IMR-90 (cell line): ENCODE measurements at regions not wholly inside any gene's neighbourhood (a gene's known extent, or its start where the extent isn't known, plus 50 kb on each side); places are given as distances from the start of the nearest gene placed in this dataset.

Experiments
- ATAC-seq: fragments of 200-7000 bp; cut with Tn5 transposase; 2 replicates; pipeline ENCODE4 v1.9.1; 2020; ENCODE audit warnings: low read depth, mild to moderate bottlenecking, moderate library complexity
- BruUV-seq: library from RNA; stranded (reverse); fragments of 400-500 nt; replicated peaks from 2 replicates; lab custom pipeline; 2021; lab: Mats Ljungman, UMichigan
- CTCF ChIA-PET: fragments of 300-600 bp; formaldehyde crosslinking; extraction: SDS; loops from one replicate; lab custom pipeline; 2021; ENCODE audit warnings: antibody characterized with exemption; lab: Yijun Ruan, JAX
- POLR2A ChIA-PET: fragments of 300-600 bp; sonication (Branson Sonifier 250); formaldehyde crosslinking; loops from one replicate; lab custom pipeline; 2022; ENCODE audit warnings: antibody characterized with exemption; ENCODE audit not compliant: unreplicated experiment; lab: Charles Lee
- DNase-seq: peaks from one replicate; pipeline ENCODE4 v3.0.0; 2013
- H2AFZ ChIP-seq: replicated peaks from 2 replicates; pipeline ENCODE3; 2013; ENCODE audit warnings: low read length, mild to moderate bottlenecking; ENCODE audit not compliant: poor library complexity
- H2AK5ac ChIP-seq: 2 replicates; pipeline ENCODE4 v1.6.1; 2013; ENCODE audit warnings: low read depth, low read length, inconsistent platforms
- H2AK9ac ChIP-seq: replicated peaks from 2 replicates; pipeline ENCODE3; 2013; ENCODE audit warnings: mild to moderate bottlenecking, low read depth, low read length, moderate library complexity; ENCODE audit not compliant: poor library complexity
- H2BK120ac ChIP-seq: 2 replicates; pipeline ENCODE4 v1.6.1; 2013; ENCODE audit warnings: low read depth, low read length, inconsistent platforms
- H2BK15ac ChIP-seq: 3 replicates; pipeline ENCODE4 v1.6.1; 2013; ENCODE audit warnings: low read depth, low read length, inconsistent platforms
- H2BK20ac ChIP-seq: 2 replicates; pipeline ENCODE4 v1.6.1; 2013; ENCODE audit warnings: low read depth, mild to moderate bottlenecking, inconsistent platforms, low read length, moderate library complexity
- H2BK5ac ChIP-seq: 2 replicates; pipeline ENCODE4 v1.6.1; 2013; ENCODE audit warnings: mild to moderate bottlenecking, low read depth, low read length, inconsistent platforms; ENCODE audit not compliant: poor library complexity, severe bottlenecking
- H3K14ac ChIP-seq: replicated peaks from 2 replicates; pipeline ENCODE4 v1.6.1; 2013; ENCODE audit warnings: low read depth, low read length, inconsistent platforms
- H3K18ac ChIP-seq: 2 replicates; pipeline ENCODE4 v1.6.1; 2013; ENCODE audit warnings: low read depth, low read length, control low read depth
- H3K23ac ChIP-seq: 2 replicates; pipeline ENCODE4 v1.6.1; 2013; ENCODE audit warnings: low read depth, low read length, inconsistent platforms
- H3K27ac ChIP-seq: 2 replicates; pipeline ENCODE4 v1.5.1; 2013; ENCODE audit warnings: mild to moderate bottlenecking, control low read depth, low read length; ENCODE audit not compliant: insufficient read depth
- H3K27me3 ChIP-seq: 2 replicates; pipeline ENCODE4 v1.6.1; 2013; ENCODE audit warnings: low read length; ENCODE audit not compliant: control insufficient read depth, insufficient read depth
- H3K36me3 ChIP-seq: 2 replicates; pipeline ENCODE4 v1.6.1; 2013; ENCODE audit warnings: low read length, mixed read lengths; ENCODE audit not compliant: control insufficient read depth, insufficient read depth
- H3K4ac ChIP-seq: 2 replicates; pipeline ENCODE4 v1.6.1; 2013; ENCODE audit warnings: low read depth, low read length, inconsistent platforms
- H3K4me1 ChIP-seq: 2 replicates; pipeline ENCODE4 v1.6.1; 2013; ENCODE audit warnings: low read length, mixed read lengths; ENCODE audit not compliant: control insufficient read depth, insufficient read depth
- H3K4me2 ChIP-seq: 2 replicates; pipeline ENCODE4 v1.6.1; 2013; ENCODE audit warnings: low read depth, mild to moderate bottlenecking, control low read depth, low read length, moderate library complexity
- H3K4me3 ChIP-seq: 2 replicates; pipeline ENCODE4 v1.5.1; 2013; ENCODE audit warnings: low read depth, mild to moderate bottlenecking, control low read depth, low read length, moderate library complexity; ENCODE audit not compliant: insufficient read depth
- H3K56ac ChIP-seq: 2 replicates; pipeline ENCODE4 v1.6.1; 2013; ENCODE audit warnings: low read length, inconsistent platforms; ENCODE audit not compliant: insufficient read depth; ENCODE audit errors: extremely low read depth
- H3K79me1 ChIP-seq, 2 experiments: 2 replicates each; pipeline ENCODE4 v1.6.1; 2013; ENCODE audit warnings: low read length in 2 of 2, inconsistent platforms in 1 of 2, low read depth in 1 of 2
- H3K9ac ChIP-seq: 2 replicates; pipeline ENCODE4 v1.6.1; 2013; ENCODE audit warnings: low read depth, low read length, control low read depth
- H3K9me1 ChIP-seq: 2 replicates; pipeline ENCODE4 v1.6.1; 2013; ENCODE audit warnings: low read length, inconsistent platforms; ENCODE audit not compliant: insufficient read depth
- H3K9me3 ChIP-seq: 2 replicates; pipeline ENCODE4 v1.6.1; 2013; ENCODE audit warnings: low read length; ENCODE audit not compliant: control insufficient read depth, insufficient read depth
- H4K20me1 ChIP-seq: 2 replicates; pipeline ENCODE4 v1.6.1; 2013; ENCODE audit warnings: low read length, inconsistent platforms; ENCODE audit not compliant: insufficient read depth
- H4K5ac ChIP-seq: 2 replicates; pipeline ENCODE4 v1.6.1; 2013; ENCODE audit warnings: mild to moderate bottlenecking, low read depth, low read length, control low read depth
- H4K8ac ChIP-seq, 2 experiments: 2 replicates each; pipeline ENCODE4 v1.6.1; 2013; ENCODE audit warnings: low read depth in 2 of 2, low read length in 2 of 2, control low read depth in 1 of 2, inconsistent platforms in 1 of 2
- H4K91ac ChIP-seq: 2 replicates; pipeline ENCODE4 v1.6.1; 2013; ENCODE audit warnings: low read depth, low read length, inconsistent platforms; ENCODE audit not compliant: insufficient read depth
- CEBPB ChIP-seq: IDR thresholded peaks from 2 replicates; pipeline ENCODE4 v1.6.1; 2012; ENCODE audit warnings: low read depth, low read length, improper control_type of control experiment
- CTCF ChIP-seq: conservative IDR thresholded peaks from 2 replicates; pipeline ENCODE4 v1.5.1; 2012; ENCODE audit warnings: mild to moderate bottlenecking, low read depth, low read length, improper control_type of control experiment
- ELK1 ChIP-seq: fragments of 150-350 bp; IDR thresholded peaks from 2 replicates; pipeline ENCODE4 v1.6.1; 2016; ENCODE audit warnings: low read depth, mild to moderate bottlenecking, low read length, moderate library complexity, borderline replicate concordance
- MAFK ChIP-seq: IDR thresholded peaks from 2 replicates; pipeline ENCODE4 v1.6.1; 2012; ENCODE audit warnings: low read depth, low read length, improper control_type of control experiment
- MAZ ChIP-seq: IDR thresholded peaks from 2 replicates; pipeline ENCODE4 v1.6.1; 2012; ENCODE audit warnings: low read depth, mild to moderate bottlenecking, low read length, improper control_type of control experiment, moderate library complexity, borderline replicate concordance
- MXI1 ChIP-seq: IDR thresholded peaks from 2 replicates; pipeline ENCODE4 v1.6.1; 2012; ENCODE audit warnings: low read depth, mild to moderate bottlenecking, low read length, moderate library complexity, borderline replicate concordance
- NFE2L2 ChIP-seq: fragments of 150-350 bp; IDR thresholded peaks from 2 replicates; pipeline ENCODE4 v1.6.1; 2016; ENCODE audit warnings: low read depth, mild to moderate bottlenecking, low read length
- POLR2A ChIP-seq: IDR thresholded peaks from 2 replicates; pipeline ENCODE4 v1.6.1; 2012; ENCODE audit warnings: mild to moderate bottlenecking, low read depth, low read length
- RAD21 ChIP-seq: IDR thresholded peaks from 2 replicates; pipeline ENCODE4 v1.6.1; 2012; ENCODE audit warnings: low read length, improper control_type of control experiment
- RCOR1 ChIP-seq: IDR thresholded peaks from 2 replicates; pipeline ENCODE4 v1.6.1; 2012; ENCODE audit warnings: mild to moderate bottlenecking, low read length, improper control_type of control experiment; ENCODE audit not compliant: insufficient replicate concordance
- RFX5 ChIP-seq: IDR thresholded peaks from 2 replicates; pipeline ENCODE4 v1.8.0; 2012; ENCODE audit warnings: low read depth, mild to moderate bottlenecking, low read length, moderate library complexity
- SMC3 ChIP-seq: fragments of 150-350 bp; IDR thresholded peaks from 2 replicates; pipeline ENCODE4 v1.6.1; 2016; ENCODE audit warnings: low read depth, mild to moderate bottlenecking, antibody characterized with exemption, low read length, moderate library complexity
- USF2 ChIP-seq: fragments of 150-350 bp; IDR thresholded peaks from 2 replicates; pipeline ENCODE4 v1.6.1; 2017; ENCODE audit warnings: mild to moderate bottlenecking, antibody characterized with exemption, low read length, low read depth
- WGBS, 2 experiments: methylation state at CpG; one replicate each; pipeline versions ENCODE4 v1.1.5 to v1.1.7; 2013; ENCODE audit warnings: missing lambda C conversion rate in 2 of 2; ENCODE audit not compliant: insufficient read length in 1 of 2; ENCODE audit errors: extremely low coverage in 2 of 2; 5-methylcytosine and 5-hydroxymethylcytosine counted together
- dilution Hi-C: fragments of 300-500 bp; cut with HindIII; formaldehyde crosslinking; loops from one replicate; pipeline ENCODE4 v1.14.3; 2018; ENCODE audit warnings: low sequenced_read_pairs; ENCODE audit not compliant: unreplicated experiment
- in situ Hi-C: fragments of 300-500 bp; cut with MboI; formaldehyde crosslinking; loops from 3 replicates; pipeline ENCODE4 v1.14.3; 2019; ENCODE audit warnings: low sequenced_read_pairs, inconsistent platforms, mixed read lengths
- intact Hi-C: fragments of 100-400 bp; cut with micrococcal nuclease; formaldehyde crosslinking; loops from 2 replicates; pipeline ENCODE4 v1.10.0; 2022

GRCh38 chr2:215726070-215726469, 287.3 kb downstream of the MREG start:
- Histone ChIP-seq H3K23ac (no peak overlapping the region), H2AK5ac (no peak overlapping the region), H2BK120ac (no peak overlapping the region), H3K4me1 (peaks cover 15% of the 10 kb centered on the region), H4K8ac (no peak overlapping the region), H3K4me3 (no peak overlapping the region), H2AK9ac (no peak overlapping the region), H3K14ac (no peak overlapping the region), H4K91ac (no peak overlapping the region), H2BK15ac (no peak overlapping the region), H3K27ac (no peak overlapping the region), H2AFZ (no peak overlapping the region), H3K56ac (no peak overlapping the region), H3K9me3 (no peaks in the 10 kb centered on the region), H2BK5ac (no peak overlapping the region), H2BK20ac (no peak overlapping the region), H4K20me1 (no peaks in the 10 kb centered on the region), H3K36me3 (no peaks in the 10 kb centered on the region), H3K4ac (no peak overlapping the region), H3K9ac (no peak overlapping the region), H3K18ac (no peak overlapping the region), H3K4me2 (no peak overlapping the region), H4K5ac (no peak overlapping the region), H3K79me1 (no peaks in the 10 kb centered on the region), H3K27me3 (no peaks in the 10 kb centered on the region), H3K9me1 (peaks cover 3% of the 10 kb centered on the region; the same call in 1 of the 2 replicates)
- ChIA-PET CTCF (interaction anchor here (0.6 kb wide), 1 partner anchor 281 kb away, joined by 7 read pairs; no protein-coding TSS in a partner anchor), POLR2A (no interaction called here)
- no peak for ATAC-seq
- no TSS peak for BruUV-seq
- intact Hi-C loops (no loop called here), in situ Hi-C loops (no loop called here), dilution Hi-C loops (no loop called here)
- DNase-seq, result no peak
- no CpG with 5 or more reads among the region's 2 CpGs for WGBS, 2 experiments
- TF ChIP-seq POLR2A (no peak), MAFK (no peak), RAD21 (no peak), CTCF (no peak), RFX5 (no peak), NFE2L2 (no peak), MAZ (no peak), ELK1 (no peak), USF2 (no peak), CEBPB (no peak), RCOR1 (no peak), SMC3 (no peak), MXI1 (no peak)
